ENCODE measurements at regions not wholly inside any gene's neighbourhood (a gene's known extent, or its start where the extent isn't known, plus 50 kb on each side); places are given as distances from the start of the nearest gene placed in this dataset.

- no peak for ATAC-seq
- no peak for TF ChIP-seq OSR1 (CRISPR knock-in tag; IDR thresholded peaks at IDR 0.05)
Observed at GRCh38 chr5:99621772-99622681, 693.2 kb upstream of the CHD1 start.

- TF ChIP-seq GLIS3 (CRISPR knock-in tag; IDR thresholded peaks at IDR 0.05): no peak
- TF ChIP-seq ESRRG (CRISPR knock-in tag; IDR thresholded peaks at IDR 0.05): no peak
- TF ChIP-seq ARNTL (CRISPR knock-in tag; IDR thresholded peaks at IDR 0.05; ENCODE audit: borderline replicate concordance, low read depth): no peak
- TF ChIP-seq ZNF8 (CRISPR knock-in tag; IDR thresholded peaks at IDR 0.05): no peak
- no peak for TF ChIP-seq OSR1 (CRISPR knock-in tag; IDR thresholded peaks at IDR 0.05)
- no peak for TF ChIP-seq TCF4 (CRISPR knock-in tag; IDR thresholded peaks at IDR 0.05; ENCODE audit: borderline replicate concordance)
- TF ChIP-seq CSRNP3 (CRISPR knock-in tag; IDR thresholded peaks at IDR 0.05): no peak
- no peak for TF ChIP-seq ZNF70 (CRISPR knock-in tag; IDR thresholded peaks at IDR 0.05)
- no peak for TF ChIP-seq SNAI2 (CRISPR knock-in tag; IDR thresholded peaks at IDR 0.05)
- TF ChIP-seq PPARA (CRISPR knock-in tag; IDR thresholded peaks at IDR 0.05; ENCODE audit: borderline replicate concordance): no peak
- TF ChIP-seq ISL1 (CRISPR knock-in tag; IDR thresholded peaks at IDR 0.05): no peak
- TF ChIP-seq ZFP3 (CRISPR knock-in tag; IDR thresholded peaks at IDR 0.05): no peak
- no peak for TF ChIP-seq ZFP30 (CRISPR knock-in tag; IDR thresholded peaks at IDR 0.05)
- TF ChIP-seq, protein P1, sequence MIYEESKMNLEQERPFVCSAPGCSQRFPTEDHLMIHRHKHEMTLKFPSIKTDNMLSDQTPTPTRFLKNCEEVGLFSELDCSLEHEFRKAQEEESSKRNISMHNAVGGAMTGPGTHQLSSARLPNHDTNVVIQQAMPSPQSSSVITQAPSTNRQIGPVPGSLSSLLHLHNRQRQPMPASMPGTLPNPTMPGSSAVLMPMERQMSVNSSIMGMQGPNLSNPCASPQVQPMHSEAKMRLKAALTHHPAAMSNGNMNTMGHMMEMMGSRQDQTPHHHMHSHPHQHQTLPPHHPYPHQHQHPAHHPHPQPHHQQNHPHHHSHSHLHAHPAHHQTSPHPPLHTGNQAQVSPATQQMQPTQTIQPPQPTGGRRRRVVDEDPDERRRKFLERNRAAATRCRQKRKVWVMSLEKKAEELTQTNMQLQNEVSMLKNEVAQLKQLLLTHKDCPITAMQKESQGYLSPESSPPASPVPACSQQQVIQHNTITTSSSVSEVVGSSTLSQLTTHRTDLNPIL (CRISPR knock-in tag; IDR thresholded peaks at IDR 0.05; ENCODE audit: low read depth): no peak
- TF ChIP-seq RARB (CRISPR knock-in tag; IDR thresholded peaks at IDR 0.05): no peak
- no peak for ATAC-seq
Observed at GRCh38 chr5:99617335-99617734, 688.5 kb upstream of the CHD1 start.

DNA sequence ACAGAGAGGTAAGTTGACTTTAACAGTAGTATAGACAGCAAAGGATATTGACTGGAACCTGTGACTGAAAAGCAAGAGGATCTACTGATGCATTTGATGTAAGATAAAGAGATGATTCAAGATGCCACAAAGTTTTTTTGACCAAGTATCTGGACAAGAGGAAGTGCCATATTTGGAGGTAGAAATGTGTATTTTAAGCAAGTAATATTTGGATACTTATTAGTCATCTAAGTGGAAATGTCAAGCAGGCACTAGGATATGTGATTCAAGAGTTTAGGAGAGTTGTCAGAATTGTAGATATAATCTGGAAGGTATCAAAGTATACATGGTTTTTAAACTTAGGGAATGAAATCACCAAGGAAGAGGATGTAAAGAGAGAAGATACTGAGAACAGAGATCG lies 686.1 kb upstream of the CHD1 start:
- TF ChIP-seq BACH2 (CRISPR knock-in tag; IDR thresholded peaks at IDR 0.05; ENCODE audit: borderline replicate concordance) (no peak), ZNF8 (CRISPR knock-in tag; IDR thresholded peaks at IDR 0.05) (no peak), TSHZ2 (CRISPR knock-in tag; IDR thresholded peaks at IDR 0.05) (no peak), ZFP3 (CRISPR knock-in tag; IDR thresholded peaks at IDR 0.05) (no peak), GLIS3 (CRISPR knock-in tag; IDR thresholded peaks at IDR 0.05) (no peak), TCF4 (CRISPR knock-in tag; IDR thresholded peaks at IDR 0.05; ENCODE audit: borderline replicate concordance) (no peak), ZFP30 (CRISPR knock-in tag; IDR thresholded peaks at IDR 0.05) (no peak), ESRRG (CRISPR knock-in tag; IDR thresholded peaks at IDR 0.05) (no peak), ARNTL (CRISPR knock-in tag; IDR thresholded peaks at IDR 0.05; ENCODE audit: borderline replicate concordance, low read depth) (no peak), TOX (CRISPR knock-in tag; IDR thresholded peaks at IDR 0.05; ENCODE audit: borderline replicate concordance) (no peak), SNAI2 (CRISPR knock-in tag; IDR thresholded peaks at IDR 0.05) (no peak), PATZ1 (CRISPR knock-in tag; IDR thresholded peaks at IDR 0.05; ENCODE audit: borderline replicate concordance) (no peak), RARB (CRISPR knock-in tag; IDR thresholded peaks at IDR 0.05) (no peak), ZNF565 (CRISPR knock-in tag; conservative IDR thresholded peaks at IDR 0.05; ENCODE audit: low read depth) (no peak), ZC3H10 (CRISPR knock-in tag; IDR thresholded peaks at IDR 0.05) (no peak), CSDC2 (CRISPR knock-in tag; IDR thresholded peaks at IDR 0.05) (no peak)
- TF ChIP-seq, protein P2, sequence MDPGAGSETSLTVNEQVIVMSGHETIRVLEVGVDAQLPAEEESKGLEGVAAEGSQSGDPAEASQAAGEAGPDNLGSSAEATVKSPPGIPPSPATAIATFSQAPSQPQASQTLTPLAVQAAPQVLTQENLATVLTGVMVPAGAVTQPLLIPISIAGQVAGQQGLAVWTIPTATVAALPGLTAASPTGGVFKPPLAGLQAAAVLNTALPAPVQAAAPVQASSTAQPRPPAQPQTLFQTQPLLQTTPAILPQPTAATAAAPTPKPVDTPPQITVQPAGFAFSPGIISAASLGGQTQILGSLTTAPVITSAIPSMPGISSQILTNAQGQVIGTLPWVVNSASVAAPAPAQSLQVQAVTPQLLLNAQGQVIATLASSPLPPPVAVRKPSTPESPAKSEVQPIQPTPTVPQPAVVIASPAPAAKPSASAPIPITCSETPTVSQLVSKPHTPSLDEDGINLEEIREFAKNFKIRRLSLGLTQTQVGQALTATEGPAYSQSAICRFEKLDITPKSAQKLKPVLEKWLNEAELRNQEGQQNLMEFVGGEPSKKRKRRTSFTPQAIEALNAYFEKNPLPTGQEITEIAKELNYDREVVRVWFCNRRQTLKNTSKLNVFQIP (CRISPR knock-in tag; IDR thresholded peaks at IDR 0.05; ENCODE audit: borderline replicate concordance, low read depth): no peak
- no peak for ATAC-seq

Measured in SK-N-SH treated with all-trans-retinoic acid at 6 μM for 48 hours (cell line).